Prostate gland (tissue), 2 donors: ENCODE measurements at regions not wholly inside any gene's neighbourhood (a gene's known extent, or its start where the extent isn't known, plus 50 kb on each side); places are given as distances from the start of the nearest gene placed in this dataset.
"Not testable (repeated sequence)": the region's sequence is repeated elsewhere in the genome, so short reads cannot be mapped to it uniquely, and the experiment has no call there.

Experiments used
- DNase-seq: peaks from one replicate; pipeline ENCODE4 v3.0.0-alpha.2; 2019; ENCODE audit warnings: low spot score
- H3K27ac ChIP-seq, 2 donors: fragments of 200-600 bp; sonication (generic); 2 replicates each; pipeline ENCODE4 v1.5.1; 2017 to 2019
- H3K27me3 ChIP-seq: fragments of 200-600 bp; sonication (generic); replicated peaks from 2 replicates; pipeline ENCODE4 v1.5.1; 2019; ENCODE audit not compliant: insufficient read depth
- H3K36me3 ChIP-seq, 2 donors: fragments of 200-600 bp; sonication (generic); 1 replicate in 1 of 2; 2 replicates in 1 of 2; pipeline versions ENCODE4 v1.5.1 to v1.8.1; 2017 to 2019
- H3K4me1 ChIP-seq: fragments of 200-600 bp; sonication (generic); replicated peaks from 2 replicates; pipeline ENCODE4 v1.5.1; 2019
- H3K4me3 ChIP-seq, 2 donors: fragments of 200-600 bp; sonication (generic); 2 replicates each; pipeline ENCODE4 v1.5.1; 2017 to 2019
- H3K9me3 ChIP-seq: fragments of 200-600 bp; sonication (generic); 2 replicates; pipeline ENCODE4 v1.5.1; 2017
- POLR2A ChIP-seq: fragments of 450-650 bp; IDR thresholded peaks from one replicate; pipeline ENCODE4 v1.6.1; 2016; ENCODE audit warnings: antibody characterized with exemption, mild to moderate bottlenecking
- POLR2AphosphoS5 ChIP-seq: sonication (generic); formaldehyde crosslinking; IDR thresholded peaks from one replicate; pipeline ENCODE4 v1.6.1; 2017; ENCODE audit warnings: antibody characterized with exemption
- WGBS: methylation state at CpG from one replicate; pipeline ENCODE4 v1.1.5; 2018; 5-methylcytosine and 5-hydroxymethylcytosine counted together
- intact Hi-C: fragments of 100-400 bp; cut with DNase I; formaldehyde crosslinking; loops from one replicate; pipeline ENCODE4 v1.14.2; 2022
- TF ChIP-seq, protein P1 (sequence below), 4 experiments: fragments of 200-600 bp in 2 of 4; fragments of 450-650 bp in 2 of 4; sonication (generic) in 2 of 4; IDR thresholded peaks; 1 replicate in 3 of 4; 2 replicates in 1 of 4; pipeline ENCODE4 v1.5.1; 2016 to 2019; ENCODE audit warnings: antibody characterized with exemption in 4 of 4, mild to moderate bottlenecking in 2 of 4, moderate library complexity in 2 of 4

DNA sequence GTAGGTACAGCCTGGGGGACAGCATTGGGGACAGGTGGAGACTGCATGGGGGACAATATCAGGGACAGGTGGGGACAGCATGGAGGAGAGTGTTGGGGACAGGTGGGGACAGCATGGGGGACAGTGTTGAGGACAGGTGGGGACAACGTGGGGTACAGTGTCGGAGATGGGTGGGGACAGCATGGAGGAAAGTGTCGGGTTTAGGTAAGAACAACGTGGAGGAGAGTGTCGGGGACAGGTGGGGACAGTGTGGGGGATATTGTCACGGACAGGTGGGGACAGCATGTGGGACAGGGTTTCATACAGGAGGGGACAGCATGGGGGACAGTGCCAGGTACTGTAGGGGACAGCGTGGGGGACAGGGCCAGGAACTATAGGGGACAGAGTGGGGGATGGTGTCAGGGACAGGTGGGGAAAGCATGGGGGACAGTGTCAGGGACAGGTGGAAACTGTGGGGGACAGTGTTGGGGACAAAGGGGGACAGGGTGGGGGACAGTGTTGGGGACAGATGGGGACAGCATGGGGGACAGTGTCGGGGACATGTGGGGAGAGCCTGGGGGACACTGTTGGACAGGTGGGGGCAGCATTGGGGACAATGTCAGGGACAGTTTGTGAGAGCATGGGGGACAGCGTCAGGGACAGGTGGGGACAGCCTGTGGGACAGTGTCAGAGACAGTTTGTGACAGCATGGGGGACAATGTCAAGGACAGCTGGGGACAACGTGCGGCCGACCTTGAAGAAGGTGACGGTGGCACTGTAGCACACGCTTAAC lies 213.1 kb downstream of the TMEM121 start:
- H3K9me3 ChIP-seq, result no peaks in the 10 kb centered on the region
- H3K27ac ChIP-seq, result no peak overlapping the region
- intact Hi-C loops, result no loop called here
- no peaks in the 10 kb centered on the region for H3K27me3 ChIP-seq
- H3K4me1 ChIP-seq, result no peaks in the 10 kb centered on the region
- no peak overlapping the region for H3K4me3 ChIP-seq
- H3K36me3 ChIP-seq, result no peaks in the 10 kb centered on the region
- no peak for TF ChIP-seq POLR2AphosphoS5
- TF ChIP-seq POLR2A, result no peak
- TF ChIP-seq, protein P1, sequence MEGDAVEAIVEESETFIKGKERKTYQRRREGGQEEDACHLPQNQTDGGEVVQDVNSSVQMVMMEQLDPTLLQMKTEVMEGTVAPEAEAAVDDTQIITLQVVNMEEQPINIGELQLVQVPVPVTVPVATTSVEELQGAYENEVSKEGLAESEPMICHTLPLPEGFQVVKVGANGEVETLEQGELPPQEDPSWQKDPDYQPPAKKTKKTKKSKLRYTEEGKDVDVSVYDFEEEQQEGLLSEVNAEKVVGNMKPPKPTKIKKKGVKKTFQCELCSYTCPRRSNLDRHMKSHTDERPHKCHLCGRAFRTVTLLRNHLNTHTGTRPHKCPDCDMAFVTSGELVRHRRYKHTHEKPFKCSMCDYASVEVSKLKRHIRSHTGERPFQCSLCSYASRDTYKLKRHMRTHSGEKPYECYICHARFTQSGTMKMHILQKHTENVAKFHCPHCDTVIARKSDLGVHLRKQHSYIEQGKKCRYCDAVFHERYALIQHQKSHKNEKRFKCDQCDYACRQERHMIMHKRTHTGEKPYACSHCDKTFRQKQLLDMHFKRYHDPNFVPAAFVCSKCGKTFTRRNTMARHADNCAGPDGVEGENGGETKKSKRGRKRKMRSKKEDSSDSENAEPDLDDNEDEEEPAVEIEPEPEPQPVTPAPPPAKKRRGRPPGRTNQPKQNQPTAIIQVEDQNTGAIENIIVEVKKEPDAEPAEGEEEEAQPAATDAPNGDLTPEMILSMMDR (IDR thresholded peaks at IDR 0.05), result no peak
- WGBS, result 87% methylated on average over 14 of the region's 14 CpGs
- DNase-seq, result no peak

DNA sequence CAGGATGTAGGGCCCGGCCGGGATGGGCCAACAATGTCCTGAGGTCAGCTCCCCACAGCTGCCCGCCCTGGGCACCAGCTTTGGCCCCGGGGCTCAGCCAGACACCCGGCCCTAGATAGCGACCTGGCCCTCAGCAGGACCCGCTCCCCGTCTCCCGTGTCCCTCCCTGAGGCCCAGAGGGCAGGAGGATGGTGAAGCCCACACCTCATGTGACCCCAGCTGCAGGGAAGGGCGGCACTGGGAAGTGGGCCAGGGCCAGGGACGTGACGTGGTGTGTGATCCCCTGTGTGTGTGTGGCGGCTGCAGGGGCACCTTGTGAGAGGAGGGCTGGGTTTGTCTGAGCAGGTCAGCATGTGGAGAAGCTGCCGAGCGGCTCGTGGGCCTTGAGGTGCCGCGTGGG lies 213.9 kb downstream of the TMEM121 start:
- H3K9me3 ChIP-seq, H3K4me3 ChIP-seq, intact Hi-C loops, DNase-seq, H3K27ac ChIP-seq, H3K4me1 ChIP-seq, H3K36me3 ChIP-seq, H3K27me3 ChIP-seq: not testable (repeated sequence)
- 63% methylated on average over 11 of the region's 18 CpGs for WGBS

DNA sequence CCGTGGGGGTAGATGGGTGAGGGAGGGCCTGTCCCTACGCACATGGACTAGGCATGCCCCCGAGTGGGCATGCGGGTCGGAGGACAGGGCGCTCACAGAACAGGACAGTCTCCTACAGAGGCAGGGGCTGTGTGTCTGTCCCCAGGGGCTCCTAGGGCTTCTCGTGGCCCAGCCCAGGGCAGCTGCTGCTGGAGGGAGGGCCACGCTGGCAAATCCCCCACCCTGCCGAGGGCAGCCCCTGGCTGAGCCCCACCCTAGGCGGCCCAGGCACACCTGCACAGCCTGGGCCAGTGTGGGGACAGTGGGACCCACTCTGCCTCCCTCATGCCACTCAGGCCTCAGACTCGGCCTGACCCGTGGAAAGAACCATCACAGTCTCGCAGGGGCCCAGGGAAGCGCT lies 214.6 kb downstream of the TMEM121 start:
- DNase-seq, H3K36me3 ChIP-seq, H3K9me3 ChIP-seq, H3K4me3 ChIP-seq, H3K27ac ChIP-seq, H3K27me3 ChIP-seq, H3K4me1 ChIP-seq, intact Hi-C loops: not testable (repeated sequence)
- WGBS, result 100% methylated on average over 1 of the region's 14 CpGs

DNA sequence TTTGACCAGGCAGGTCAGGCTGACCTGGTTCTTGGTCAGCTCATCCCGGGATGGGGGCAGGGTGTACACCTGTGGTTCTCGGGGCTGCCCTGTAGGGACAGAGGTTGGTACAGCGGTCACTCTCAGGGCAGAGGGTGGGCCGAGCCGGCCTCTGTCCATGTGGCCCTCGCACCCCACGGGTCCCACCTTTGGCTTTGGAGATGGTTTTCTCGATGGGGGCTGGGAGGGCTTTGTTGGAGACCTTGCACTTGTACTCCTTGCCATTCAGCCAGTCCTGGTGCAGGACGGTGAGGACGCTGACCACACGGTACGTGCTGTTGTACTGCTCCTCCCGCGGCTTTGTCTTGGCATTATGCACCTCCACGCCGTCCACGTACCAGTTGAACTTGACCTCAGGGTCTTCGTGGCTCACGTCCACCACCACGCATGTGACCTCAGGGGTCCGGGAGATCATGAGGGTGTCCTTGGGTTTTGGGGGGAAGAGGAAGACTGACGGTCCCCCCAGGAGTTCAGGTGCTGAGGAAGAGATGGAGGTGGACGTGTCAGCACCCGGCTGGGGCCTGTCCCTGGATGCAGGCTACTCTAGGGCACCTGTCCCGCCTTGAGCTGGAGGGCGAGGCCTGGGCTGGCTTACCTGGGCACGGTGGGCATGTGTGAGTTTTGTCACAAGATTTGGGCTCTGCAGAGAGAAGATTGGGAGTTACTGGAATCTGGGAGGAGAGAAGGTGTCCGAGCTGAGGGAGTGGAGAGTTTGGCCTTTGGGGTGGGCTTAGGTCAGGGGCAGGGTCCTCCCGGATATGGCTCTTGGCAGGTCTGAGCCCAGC lies 215.5 kb downstream of the TMEM121 start:
- H3K36me3 ChIP-seq, DNase-seq, H3K4me3 ChIP-seq, H3K9me3 ChIP-seq, intact Hi-C loops, H3K27ac ChIP-seq, H3K4me1 ChIP-seq, H3K27me3 ChIP-seq: not testable (repeated sequence)
- 90% methylated on average over 23 of the region's 29 CpGs for WGBS

DNA sequence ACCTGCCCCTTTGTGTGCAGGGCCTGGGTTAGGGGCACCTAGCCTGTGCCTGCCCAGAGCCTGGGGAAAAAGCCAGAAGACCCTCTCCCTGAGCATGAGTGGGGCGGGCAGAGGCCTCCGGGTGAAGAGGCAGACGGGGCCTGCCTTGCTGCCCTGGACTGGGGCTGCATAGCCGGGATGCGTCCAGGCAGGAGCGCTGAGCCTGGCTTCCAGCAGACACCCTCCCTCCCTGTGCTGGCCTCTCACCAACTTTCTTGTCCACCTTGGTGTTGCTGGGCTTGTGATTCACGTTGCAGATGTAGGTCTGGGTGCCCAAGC lies 216.1 kb downstream of the TMEM121 start:
- intact Hi-C loops, result no loop called here
- H3K9me3 ChIP-seq, result no peaks in the 10 kb centered on the region
- H3K36me3 ChIP-seq, result no peaks in the 10 kb centered on the region
- H3K4me3 ChIP-seq, result no peak overlapping the region
- no peak overlapping the region for H3K27ac ChIP-seq
- no peaks in the 10 kb centered on the region for H3K27me3 ChIP-seq
- WGBS, result 75% methylated on average over 7 of the region's 7 CpGs
- no peak for TF ChIP-seq POLR2A
- TF ChIP-seq, protein P1 (IDR thresholded peaks at IDR 0.05), result no peak
- TF ChIP-seq POLR2AphosphoS5, result no peak
- DNase-seq, result no peak
- H3K4me1 ChIP-seq, result no peaks in the 10 kb centered on the region

DNA sequence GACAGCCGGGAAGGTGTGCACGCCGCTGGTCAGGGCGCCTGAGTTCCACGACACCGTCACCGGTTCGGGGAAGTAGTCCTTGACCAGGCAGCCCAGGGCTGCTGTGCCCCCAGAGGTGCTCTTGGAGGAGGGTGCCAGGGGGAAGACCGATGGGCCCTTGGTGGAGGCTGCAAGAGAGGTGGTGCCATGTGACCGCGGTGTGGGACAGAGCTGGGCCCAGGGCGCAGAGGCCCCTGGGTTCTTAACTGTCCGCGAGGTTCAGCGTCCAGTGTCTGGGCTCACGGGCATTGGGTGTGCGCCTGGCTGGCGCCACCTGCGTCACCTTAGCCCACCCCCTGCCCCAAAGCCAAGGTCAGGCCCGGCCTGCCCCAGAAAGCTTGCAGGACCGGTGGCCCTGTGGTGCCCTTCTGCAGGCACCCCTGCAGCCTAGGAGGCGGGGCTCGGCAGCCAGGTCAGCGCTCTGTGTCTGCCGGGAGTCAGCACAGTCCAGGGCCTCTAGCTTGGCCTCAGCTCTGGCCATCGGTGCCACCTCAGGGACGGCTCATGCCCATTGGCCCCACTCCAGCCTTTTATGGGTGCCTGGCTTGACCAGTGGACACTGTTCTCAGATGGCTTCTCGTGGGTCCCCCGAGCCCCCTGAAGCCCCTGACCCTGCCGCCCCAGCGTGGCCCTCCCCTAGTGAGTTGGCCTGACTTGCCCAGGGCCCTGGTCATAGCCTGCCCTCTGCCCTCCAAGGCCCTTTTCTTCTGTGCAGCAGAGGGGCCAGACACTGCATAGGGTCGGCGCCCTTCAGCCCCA lies 216.7 kb downstream of the TMEM121 start:
- H3K4me3 ChIP-seq, DNase-seq, intact Hi-C loops, H3K4me1 ChIP-seq, H3K9me3 ChIP-seq, H3K27me3 ChIP-seq, H3K27ac ChIP-seq, H3K36me3 ChIP-seq: not testable (repeated sequence)
- 84% methylated on average over 22 of the region's 33 CpGs for WGBS

DNA sequence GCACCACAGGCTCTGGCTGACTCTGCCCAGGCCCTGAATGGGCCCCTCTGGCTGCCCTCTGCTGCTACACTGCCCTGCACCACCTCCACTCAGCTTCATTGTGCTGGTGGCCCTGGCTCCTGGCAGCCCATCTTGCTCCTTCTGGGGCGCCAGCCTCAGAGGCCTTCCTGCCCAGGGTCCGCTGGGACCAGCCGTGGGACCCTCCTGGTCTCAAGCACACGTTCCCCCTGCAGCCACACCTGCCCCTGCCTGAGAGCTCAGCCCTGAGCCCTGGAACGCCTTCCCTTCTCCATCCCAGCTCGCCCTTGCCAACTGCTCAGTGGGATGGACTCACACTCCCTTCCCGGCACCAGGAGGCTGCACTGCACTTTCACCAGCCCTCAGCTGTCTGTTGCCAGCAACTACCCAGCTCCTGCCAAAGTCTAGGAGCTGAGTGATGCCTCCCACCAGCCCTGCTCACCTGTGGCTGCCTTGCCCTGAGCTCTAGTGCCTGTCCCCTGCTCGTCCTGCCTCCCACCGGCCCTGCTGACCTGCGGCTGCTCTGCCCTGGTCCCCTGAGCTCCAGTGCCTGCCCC lies 217.9 kb downstream of the TMEM121 start:
- H3K9me3 ChIP-seq, H3K4me3 ChIP-seq, DNase-seq, H3K27ac ChIP-seq, H3K4me1 ChIP-seq, H3K36me3 ChIP-seq, H3K27me3 ChIP-seq, intact Hi-C loops: not testable (repeated sequence)
- WGBS, result 43% methylated on average over 3 of the region's 10 CpGs
